ENCODE measurements at regions not wholly inside any gene's neighbourhood (a gene's known extent, or its start where the extent isn't known, plus 50 kb on each side); places are given as distances from the start of the nearest gene placed in this dataset.
A peak's percentile ranks its signal among the peaks of the same experiment; 100 is the strongest.

- DNase-seq (ENCODE audit: low read depth) = peak; percentile 64
Measured at GRCh38 chr4:72631296-72631695, 62.3 kb upstream of the ADAMTS3 start.

GRCh38 chr4:72629540-72629939 is 60.5 kb upstream of the ADAMTS3 start:
- no peak overlapping the region for H3K4me3 ChIP-seq (ENCODE audit: low read depth, low read length)
- DNase-seq (ENCODE audit: low read depth) = peak; percentile 8

More at GRCh38 chr4:72631296-72631695, 62.3 kb upstream of the ADAMTS3 start:
- no peak overlapping the region for H3K4me3 ChIP-seq (ENCODE audit: low read depth, low read length)

- DNase-seq (ENCODE audit: low read depth) = no peak
- H3K4me3 ChIP-seq (ENCODE audit: low read depth, low read length) = no peak overlapping the region
Measured at GRCh38 chr4:72627723-72628122, 58.7 kb upstream of the ADAMTS3 start.
